GM20000 (cell line): ENCODE measurements at regions not wholly inside any gene's neighbourhood (a gene's known extent, or its start where the extent isn't known, plus 50 kb on each side); places are given as distances from the start of the nearest gene placed in this dataset.

Experiments
- DNase-seq: peaks from one replicate; pipeline ENCODE4 v3.0.0; 2012; ENCODE audit warnings: low spot score
- CTCF ChIP-seq: IDR thresholded peaks from 2 replicates; pipeline ENCODE4 v1.5.1; 2012; ENCODE audit warnings: mild to moderate bottlenecking, control low read depth; ENCODE audit errors: extremely low read depth, missing control alignments

- DNase-seq: no peak
- no peak for TF ChIP-seq CTCF
Measured at GRCh38 chr13:22107549-22107948, 436.7 kb downstream of the FGF9 start.

- TF ChIP-seq CTCF: no peak
- DNase-seq: no peak
Measured at GRCh38 chr13:22108283-22108942, 437.5 kb downstream of the FGF9 start.

GRCh38 chr13:22108979-22109378 lies 438.1 kb downstream of the FGF9 start:
- DNase-seq: no peak
- no peak for TF ChIP-seq CTCF

- no peak for DNase-seq
- TF ChIP-seq CTCF: no peak
Measured at GRCh38 chr13:22110368-22110767, 439.5 kb downstream of the FGF9 start.

GRCh38 chr13:22111152-22111783 lies 440.4 kb downstream of the FGF9 start:
- TF ChIP-seq CTCF: no peak
- DNase-seq: no peak

- no peak for TF ChIP-seq CTCF
- DNase-seq: no peak
Measured at GRCh38 chr13:22111961-22112360, 441.1 kb downstream of the FGF9 start.

GRCh38 chr13:22112956-22113745 lies 442.3 kb downstream of the FGF9 start:
- TF ChIP-seq CTCF: no peak
- no peak for DNase-seq
